HepG2 (cell line): ENCODE measurements at regions not wholly inside any gene's neighbourhood (a gene's known extent, or its start where the extent isn't known, plus 50 kb on each side); places are given as distances from the start of the nearest gene placed in this dataset.

ENCODE experiments used
- BHLHE40 ChIP-seq: IDR thresholded peaks from 2 replicates; pipeline ENCODE4 v1.6.1; 2011; ENCODE audit warnings: low read length, improper control_type of control experiment
- NCOA5 ChIP-seq: sonication (generic); formaldehyde crosslinking; IDR thresholded peaks from 2 replicates; pipeline ENCODE4 v1.4.0; 2020; ENCODE audit warnings: missing genetic modification reagents
- PAWR ChIP-seq: sonication (generic); formaldehyde crosslinking; IDR thresholded peaks from 2 replicates; pipeline ENCODE4 v1.4.0; 2020; ENCODE audit warnings: missing genetic modification reagents, mild to moderate bottlenecking, borderline replicate concordance
- PAX8 ChIP-seq: sonication (generic); formaldehyde crosslinking; IDR thresholded peaks from 2 replicates; pipeline ENCODE4 v1.8.0; 2022; ENCODE audit warnings: mild to moderate bottlenecking, missing genetic modification reagents, borderline replicate concordance
- SAP130 ChIP-seq: IDR thresholded peaks from 2 replicates; pipeline ENCODE4 v1.6.1; 2016; ENCODE audit warnings: low read depth
- YEATS2 ChIP-seq: sonication (generic); formaldehyde crosslinking; IDR thresholded peaks from 2 replicates; pipeline ENCODE4 v1.4.0; 2020; ENCODE audit warnings: missing genetic modification reagents, borderline replicate concordance
- ZNF20 ChIP-seq: sonication (generic); formaldehyde crosslinking; IDR thresholded peaks from 2 replicates; pipeline ENCODE4 v1.4.0; 2020; ENCODE audit warnings: mild to moderate bottlenecking, moderate library complexity, missing genetic modification reagents
- ZNF331 ChIP-seq: sonication (generic); formaldehyde crosslinking; IDR thresholded peaks from 2 replicates; pipeline ENCODE4 v1.4.0; 2020; ENCODE audit warnings: missing genetic modification reagents
- ZNF746 ChIP-seq: sonication (generic); formaldehyde crosslinking; IDR thresholded peaks from 2 replicates; pipeline ENCODE4 v1.8.0; 2022; ENCODE audit warnings: mild to moderate bottlenecking, missing genetic modification reagents
- TF ChIP-seq, protein P1 (sequence below): sonication (generic); formaldehyde crosslinking; IDR thresholded peaks from 2 replicates; pipeline ENCODE4 v1.5.0; 2020; ENCODE audit warnings: mild to moderate bottlenecking, missing genetic modification reagents
- TF ChIP-seq, protein P2 (sequence below): IDR thresholded peaks from 2 replicates; pipeline ENCODE4 v1.6.1; 2016; ENCODE audit warnings: mild to moderate bottlenecking, missing biosample characterization, missing genetic modification reagents
- TF ChIP-seq, protein P3 (sequence below): sonication (generic); formaldehyde crosslinking; IDR thresholded peaks from 2 replicates; pipeline ENCODE4 v1.5.0; 2020; ENCODE audit warnings: mild to moderate bottlenecking, missing genetic modification reagents, borderline replicate concordance
- TF ChIP-seq, protein P4 (sequence below): sonication (generic); formaldehyde crosslinking; IDR thresholded peaks from 2 replicates; pipeline ENCODE4 v1.4.0; 2020; ENCODE audit warnings: missing genetic modification reagents, mild to moderate bottlenecking, borderline replicate concordance
- TF ChIP-seq, protein P5 (sequence below): sonication (generic); formaldehyde crosslinking; IDR thresholded peaks from 2 replicates; pipeline ENCODE4; 2020; ENCODE audit warnings: missing genetic modification reagents, mild to moderate bottlenecking, borderline replicate concordance

DNA sequence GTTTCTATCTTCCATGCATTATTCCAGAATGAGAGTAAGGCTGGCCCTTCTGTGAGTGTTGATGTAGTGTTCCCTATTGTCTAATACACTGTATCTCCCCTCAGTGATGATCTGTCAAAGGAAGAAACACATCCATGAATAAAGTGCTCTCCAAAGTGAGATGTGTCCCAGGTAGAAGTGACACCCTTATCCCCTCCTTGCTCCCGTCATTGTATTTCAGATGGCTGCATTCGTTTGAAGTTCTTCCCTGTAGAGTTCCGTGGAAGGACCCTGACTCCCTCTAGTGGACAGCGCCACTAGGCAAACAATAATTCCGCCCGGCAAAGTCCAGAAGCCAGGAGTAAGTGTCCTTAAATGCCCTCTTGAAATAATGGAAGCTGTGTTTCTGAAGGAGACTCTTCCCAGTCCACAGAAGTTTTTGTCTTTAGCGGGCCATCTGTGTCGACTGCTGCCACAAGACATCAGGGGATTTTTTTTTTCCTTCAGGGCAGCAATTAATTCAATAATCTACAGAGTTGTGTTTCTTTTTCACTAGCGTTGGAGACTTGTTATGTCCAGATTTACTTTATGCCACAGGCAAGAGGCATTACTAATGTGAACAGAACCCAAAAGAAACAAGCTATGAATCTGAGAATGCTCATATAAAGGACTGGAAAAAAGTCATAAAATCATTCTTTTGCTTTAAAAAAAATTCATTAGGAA lies 64.6 kb downstream of the THNSL1 start (continued):
- no peak for TF ChIP-seq NCOA5
- TF ChIP-seq, protein P1, sequence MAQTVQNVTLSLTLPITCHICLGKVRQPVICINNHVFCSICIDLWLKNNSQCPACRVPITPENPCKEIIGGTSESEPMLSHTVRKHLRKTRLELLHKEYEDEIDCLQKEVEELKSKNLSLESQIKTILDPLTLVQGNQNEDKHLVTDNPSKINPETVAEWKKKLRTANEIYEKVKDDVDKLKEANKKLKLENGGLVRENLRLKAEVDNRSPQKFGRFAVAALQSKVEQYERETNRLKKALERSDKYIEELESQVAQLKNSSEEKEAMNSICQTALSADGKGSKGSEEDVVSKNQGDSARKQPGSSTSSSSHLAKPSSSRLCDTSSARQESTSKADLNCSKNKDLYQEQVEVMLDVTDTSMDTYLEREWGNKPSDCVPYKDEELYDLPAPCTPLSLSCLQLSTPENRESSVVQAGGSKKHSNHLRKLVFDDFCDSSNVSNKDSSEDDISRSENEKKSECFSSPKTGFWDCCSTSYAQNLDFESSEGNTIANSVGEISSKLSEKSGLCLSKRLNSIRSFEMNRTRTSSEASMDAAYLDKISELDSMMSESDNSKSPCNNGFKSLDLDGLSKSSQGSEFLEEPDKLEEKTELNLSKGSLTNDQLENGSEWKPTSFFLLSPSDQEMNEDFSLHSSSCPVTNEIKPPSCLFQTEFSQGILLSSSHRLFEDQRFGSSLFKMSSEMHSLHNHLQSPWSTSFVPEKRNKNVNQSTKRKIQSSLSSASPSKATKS (CRISPR knock-in tag): no peak
- TF ChIP-seq SAP130 (CRISPR knock-in tag): peak; percentile 46
- peak; percentile 46; the same call in 1 of the 2 replicates for TF ChIP-seq YEATS2 (CRISPR knock-in tag)
- no peak for TF ChIP-seq ZNF746 (CRISPR knock-in tag)
- TF ChIP-seq PAWR (CRISPR knock-in tag): no peak
- TF ChIP-seq, protein P2, sequence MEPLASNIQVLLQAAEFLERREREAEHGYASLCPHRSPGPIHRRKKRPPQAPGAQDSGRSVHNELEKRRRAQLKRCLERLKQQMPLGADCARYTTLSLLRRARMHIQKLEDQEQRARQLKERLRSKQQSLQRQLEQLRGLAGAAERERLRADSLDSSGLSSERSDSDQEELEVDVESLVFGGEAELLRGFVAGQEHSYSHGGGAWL (CRISPR knock-in tag): no peak
- TF ChIP-seq, protein P3, sequence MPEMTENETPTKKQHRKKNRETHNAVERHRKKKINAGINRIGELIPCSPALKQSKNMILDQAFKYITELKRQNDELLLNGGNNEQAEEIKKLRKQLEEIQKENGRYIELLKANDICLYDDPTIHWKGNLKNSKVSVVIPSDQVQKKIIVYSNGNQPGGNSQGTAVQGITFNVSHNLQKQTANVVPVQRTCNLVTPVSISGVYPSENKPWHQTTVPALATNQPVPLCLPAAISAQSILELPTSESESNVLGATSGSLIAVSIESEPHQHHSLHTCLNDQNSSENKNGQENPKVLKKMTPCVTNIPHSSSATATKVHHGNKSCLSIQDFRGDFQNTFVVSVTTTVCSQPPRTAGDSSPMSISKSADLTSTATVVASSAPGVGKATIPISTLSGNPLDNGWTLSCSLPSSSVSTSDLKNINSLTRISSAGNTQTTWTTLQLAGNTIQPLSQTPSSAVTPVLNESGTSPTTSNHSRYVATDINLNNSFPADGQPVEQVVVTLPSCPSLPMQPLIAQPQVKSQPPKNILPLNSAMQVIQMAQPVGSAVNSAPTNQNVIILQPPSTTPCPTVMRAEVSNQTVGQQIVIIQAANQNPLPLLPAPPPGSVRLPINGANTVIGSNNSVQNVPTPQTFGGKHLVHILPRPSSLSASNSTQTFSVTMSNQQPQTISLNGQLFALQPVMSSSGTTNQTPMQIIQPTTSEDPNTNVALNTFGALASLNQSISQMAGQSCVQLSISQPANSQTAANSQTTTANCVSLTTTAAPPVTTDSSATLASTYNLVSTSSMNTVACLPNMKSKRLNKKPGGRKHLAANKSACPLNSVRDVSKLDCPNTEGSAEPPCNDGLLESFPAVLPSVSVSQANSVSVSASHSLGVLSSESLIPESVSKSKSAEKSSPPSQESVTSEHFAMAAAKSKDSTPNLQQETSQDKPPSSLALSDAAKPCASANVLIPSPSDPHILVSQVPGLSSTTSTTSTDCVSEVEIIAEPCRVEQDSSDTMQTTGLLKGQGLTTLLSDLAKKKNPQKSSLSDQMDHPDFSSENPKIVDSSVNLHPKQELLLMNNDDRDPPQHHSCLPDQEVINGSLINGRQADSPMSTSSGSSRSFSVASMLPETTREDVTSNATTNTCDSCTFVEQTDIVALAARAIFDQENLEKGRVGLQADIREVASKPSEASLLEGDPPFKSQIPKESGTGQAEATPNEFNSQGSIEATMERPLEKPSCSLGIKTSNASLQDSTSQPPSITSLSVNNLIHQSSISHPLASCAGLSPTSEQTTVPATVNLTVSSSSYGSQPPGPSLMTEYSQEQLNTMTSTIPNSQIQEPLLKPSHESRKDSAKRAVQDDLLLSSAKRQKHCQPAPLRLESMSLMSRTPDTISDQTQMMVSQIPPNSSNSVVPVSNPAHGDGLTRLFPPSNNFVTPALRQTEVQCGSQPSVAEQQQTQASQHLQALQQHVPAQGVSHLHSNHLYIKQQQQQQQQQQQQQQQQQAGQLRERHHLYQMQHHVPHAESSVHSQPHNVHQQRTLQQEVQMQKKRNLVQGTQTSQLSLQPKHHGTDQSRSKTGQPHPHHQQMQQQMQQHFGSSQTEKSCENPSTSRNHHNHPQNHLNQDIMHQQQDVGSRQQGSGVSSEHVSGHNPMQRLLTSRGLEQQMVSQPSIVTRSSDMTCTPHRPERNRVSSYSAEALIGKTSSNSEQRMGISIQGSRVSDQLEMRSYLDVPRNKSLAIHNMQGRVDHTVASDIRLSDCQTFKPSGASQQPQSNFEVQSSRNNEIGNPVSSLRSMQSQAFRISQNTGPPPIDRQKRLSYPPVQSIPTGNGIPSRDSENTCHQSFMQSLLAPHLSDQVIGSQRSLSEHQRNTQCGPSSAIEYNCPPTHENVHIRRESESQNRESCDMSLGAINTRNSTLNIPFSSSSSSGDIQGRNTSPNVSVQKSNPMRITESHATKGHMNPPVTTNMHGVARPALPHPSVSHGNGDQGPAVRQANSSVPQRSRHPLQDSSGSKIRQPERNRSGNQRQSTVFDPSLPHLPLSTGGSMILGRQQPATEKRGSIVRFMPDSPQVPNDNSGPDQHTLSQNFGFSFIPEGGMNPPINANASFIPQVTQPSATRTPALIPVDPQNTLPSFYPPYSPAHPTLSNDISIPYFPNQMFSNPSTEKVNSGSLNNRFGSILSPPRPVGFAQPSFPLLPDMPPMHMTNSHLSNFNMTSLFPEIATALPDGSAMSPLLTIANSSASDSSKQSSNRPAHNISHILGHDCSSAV (CRISPR knock-in tag): no peak
- TF ChIP-seq BHLHE40: no peak
- no peak for TF ChIP-seq PAX8
- TF ChIP-seq, protein P4, sequence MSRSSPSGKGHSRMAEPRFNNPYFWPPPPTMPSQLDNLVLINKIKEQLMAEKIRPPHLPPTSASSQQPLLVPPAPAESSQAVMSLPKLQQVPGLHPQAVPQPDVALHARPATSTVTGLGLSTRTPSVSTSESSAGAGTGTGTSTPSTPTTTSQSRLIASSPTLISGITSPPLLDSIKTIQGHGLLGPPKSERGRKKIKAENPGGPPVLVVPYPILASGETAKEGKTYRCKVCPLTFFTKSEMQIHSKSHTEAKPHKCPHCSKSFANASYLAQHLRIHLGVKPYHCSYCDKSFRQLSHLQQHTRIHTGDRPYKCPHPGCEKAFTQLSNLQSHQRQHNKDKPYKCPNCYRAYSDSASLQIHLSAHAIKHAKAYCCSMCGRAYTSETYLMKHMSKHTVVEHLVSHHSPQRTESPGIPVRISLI (CRISPR knock-in tag): peak; percentile 36; the same call in 1 of the 2 replicates
- TF ChIP-seq ZNF331 (CRISPR knock-in tag): 0 out of 2 replicates have a peak, but pooled peaks have one; percentile 49
- TF ChIP-seq ZNF20 (CRISPR knock-in tag): no peak
- TF ChIP-seq, protein P5, sequence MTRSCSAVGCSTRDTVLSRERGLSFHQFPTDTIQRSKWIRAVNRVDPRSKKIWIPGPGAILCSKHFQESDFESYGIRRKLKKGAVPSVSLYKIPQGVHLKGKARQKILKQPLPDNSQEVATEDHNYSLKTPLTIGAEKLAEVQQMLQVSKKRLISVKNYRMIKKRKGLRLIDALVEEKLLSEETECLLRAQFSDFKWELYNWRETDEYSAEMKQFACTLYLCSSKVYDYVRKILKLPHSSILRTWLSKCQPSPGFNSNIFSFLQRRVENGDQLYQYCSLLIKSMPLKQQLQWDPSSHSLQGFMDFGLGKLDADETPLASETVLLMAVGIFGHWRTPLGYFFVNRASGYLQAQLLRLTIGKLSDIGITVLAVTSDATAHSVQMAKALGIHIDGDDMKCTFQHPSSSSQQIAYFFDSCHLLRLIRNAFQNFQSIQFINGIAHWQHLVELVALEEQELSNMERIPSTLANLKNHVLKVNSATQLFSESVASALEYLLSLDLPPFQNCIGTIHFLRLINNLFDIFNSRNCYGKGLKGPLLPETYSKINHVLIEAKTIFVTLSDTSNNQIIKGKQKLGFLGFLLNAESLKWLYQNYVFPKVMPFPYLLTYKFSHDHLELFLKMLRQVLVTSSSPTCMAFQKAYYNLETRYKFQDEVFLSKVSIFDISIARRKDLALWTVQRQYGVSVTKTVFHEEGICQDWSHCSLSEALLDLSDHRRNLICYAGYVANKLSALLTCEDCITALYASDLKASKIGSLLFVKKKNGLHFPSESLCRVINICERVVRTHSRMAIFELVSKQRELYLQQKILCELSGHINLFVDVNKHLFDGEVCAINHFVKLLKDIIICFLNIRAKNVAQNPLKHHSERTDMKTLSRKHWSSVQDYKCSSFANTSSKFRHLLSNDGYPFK (CRISPR knock-in tag): no peak
